GM18867 (cell line): ENCODE measurements at regions not wholly inside any gene's neighbourhood (a gene's known extent, or its start where the extent isn't known, plus 50 kb on each side); places are given as distances from the start of the nearest gene placed in this dataset.

ENCODE experiments used
- ATAC-seq: cut with Tn5 transposase; IDR thresholded peaks from one replicate; pipeline ENCODE4 v1.9.1; 2021; ENCODE audit warnings: mild to moderate bottlenecking, moderate library complexity; ENCODE audit not compliant: unreplicated experiment

- no peak for ATAC-seq
Measured at GRCh38 chr13:22698467-22698866, 482.3 kb upstream of the SGCG start.

- no peak for ATAC-seq
Measured at GRCh38 chr13:22700246-22700887, 480.4 kb upstream of the SGCG start.

DNA sequence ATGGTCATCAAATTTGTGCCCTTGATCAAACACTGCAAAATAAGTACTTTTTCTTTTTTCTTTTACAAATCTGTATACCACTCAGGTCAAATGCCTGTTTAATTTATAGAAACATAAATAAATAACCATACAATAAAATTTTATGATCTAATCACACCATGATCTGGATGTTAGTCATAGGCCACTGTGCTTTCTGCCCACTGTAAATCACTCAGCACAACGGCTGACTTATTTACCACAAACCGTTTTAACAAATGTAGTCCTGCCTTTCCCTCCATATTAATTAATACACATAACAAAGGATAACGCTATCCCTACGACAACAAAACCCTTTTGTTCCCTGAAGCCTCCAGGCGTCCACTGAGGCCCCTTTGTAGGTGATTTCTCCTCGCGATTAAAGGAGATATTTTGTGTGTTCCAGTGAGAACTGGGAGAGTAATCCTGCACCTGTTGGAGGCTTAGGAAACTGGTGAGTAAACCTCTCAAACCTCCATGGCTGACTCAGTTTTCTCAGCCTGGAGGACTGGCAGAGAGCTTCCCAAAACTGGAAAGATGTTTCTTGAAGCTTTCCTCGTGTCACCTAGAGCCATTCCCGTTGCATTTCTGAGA, 477.1 kb upstream of the SGCG start:
- no peak for ATAC-seq

GRCh38 chr13:22707946-22708345, 472.8 kb upstream of the SGCG start:
- no peak for ATAC-seq

- ATAC-seq: no peak
Measured at GRCh38 chr13:22717036-22717435, 463.7 kb upstream of the SGCG start.

DNA sequence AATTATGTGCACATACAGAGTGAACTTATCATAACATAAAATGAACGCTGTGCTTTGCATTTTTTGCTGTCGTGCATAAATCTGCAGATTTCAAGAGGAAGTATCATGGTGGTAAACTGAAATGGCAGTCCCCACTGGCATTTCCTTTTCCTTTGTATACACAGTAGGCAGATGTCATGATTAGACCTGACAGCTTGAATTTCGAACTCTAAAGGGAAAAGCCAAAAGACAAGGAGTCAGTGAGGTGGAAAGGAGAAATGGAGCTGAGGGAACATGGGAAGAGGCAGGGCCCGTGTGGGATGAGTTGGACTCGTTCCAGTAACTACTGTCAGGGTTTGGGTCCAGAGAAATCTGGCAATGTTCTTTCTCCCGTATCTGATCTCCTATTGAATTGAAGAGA, 454.1 kb upstream of the SGCG start:
- ATAC-seq: no peak

DNA sequence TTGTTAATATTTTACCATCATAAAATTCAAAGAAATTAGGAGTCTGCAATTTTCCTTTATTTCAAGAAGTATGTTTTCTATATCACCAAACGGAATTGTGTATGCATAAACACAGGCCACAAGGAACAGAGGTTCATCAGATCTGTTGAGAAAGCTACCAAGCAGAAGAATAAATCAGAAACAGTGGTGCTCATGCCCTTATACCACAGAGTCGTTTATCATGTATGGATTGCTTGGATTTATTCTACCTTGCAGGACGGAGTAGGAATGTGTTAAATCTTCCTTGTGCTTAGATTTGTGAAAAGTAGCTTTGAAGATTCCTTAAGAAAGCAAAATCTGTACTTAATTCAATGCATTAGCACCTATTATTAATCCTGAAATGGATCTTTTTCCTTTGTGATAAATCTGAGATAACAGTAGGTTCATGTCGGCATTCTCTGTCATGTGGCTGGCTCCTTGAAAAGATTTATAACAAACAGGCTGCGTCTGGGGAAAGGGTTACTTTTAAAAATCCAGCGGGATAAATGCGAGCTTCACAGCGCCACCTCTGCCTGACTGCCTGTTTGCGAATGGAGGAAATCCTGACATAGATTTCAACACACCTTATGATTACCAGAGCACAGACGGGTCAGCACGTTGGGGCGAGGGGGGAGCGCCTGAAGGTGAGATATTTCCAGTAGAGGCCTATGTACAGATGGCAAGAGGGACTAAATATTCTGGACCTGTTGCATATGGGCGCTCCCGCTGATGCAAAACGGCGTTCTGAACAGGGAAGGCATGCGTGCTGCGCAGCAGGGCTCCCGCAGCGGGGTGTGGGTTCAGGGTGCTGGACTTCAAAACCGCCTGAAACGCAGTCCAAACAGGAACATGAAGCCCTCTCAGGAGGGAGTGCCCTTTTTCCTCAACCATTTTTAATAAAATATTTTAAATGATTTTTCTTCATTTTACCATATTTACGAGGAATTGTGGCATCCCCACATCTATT, 445.5 kb upstream of the SGCG start:
- ATAC-seq: no peak

DNA sequence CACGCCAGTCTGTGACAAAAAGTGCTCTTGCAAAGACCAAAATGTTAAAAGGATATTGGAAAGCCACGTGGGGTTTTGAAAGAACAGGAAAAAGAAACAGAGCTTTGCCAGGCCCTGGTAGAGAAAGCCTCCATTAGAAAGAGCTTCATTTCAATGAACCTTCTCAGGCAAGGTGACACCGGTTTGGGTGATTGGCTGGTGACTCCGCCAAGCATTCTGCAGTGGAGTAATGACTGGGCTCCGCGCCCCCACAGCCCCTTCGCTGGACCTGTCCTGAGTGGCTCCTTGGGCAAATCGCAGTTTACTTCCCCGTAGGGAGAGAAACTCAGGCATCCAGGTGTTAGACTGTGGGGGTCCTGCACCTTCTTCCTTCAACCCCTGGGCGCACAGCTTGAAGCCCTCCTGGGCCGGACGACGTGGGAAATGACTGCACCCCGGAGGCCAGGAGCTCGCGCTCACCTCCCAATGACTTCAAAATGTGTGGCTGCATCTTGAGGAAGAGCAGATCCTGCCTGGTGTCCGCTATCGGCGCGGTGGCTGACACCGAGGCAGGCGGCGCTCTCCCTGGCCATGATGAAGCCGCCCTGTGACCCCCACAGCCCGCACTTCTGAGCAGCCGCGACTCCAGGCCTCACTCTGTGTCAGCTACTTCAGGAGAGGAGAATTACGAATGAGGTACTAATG, 444.6 kb upstream of the SGCG start:
- no peak for ATAC-seq

GRCh38 chr13:22736768-22737092, 444.0 kb upstream of the SGCG start:
- no peak for ATAC-seq

DNA sequence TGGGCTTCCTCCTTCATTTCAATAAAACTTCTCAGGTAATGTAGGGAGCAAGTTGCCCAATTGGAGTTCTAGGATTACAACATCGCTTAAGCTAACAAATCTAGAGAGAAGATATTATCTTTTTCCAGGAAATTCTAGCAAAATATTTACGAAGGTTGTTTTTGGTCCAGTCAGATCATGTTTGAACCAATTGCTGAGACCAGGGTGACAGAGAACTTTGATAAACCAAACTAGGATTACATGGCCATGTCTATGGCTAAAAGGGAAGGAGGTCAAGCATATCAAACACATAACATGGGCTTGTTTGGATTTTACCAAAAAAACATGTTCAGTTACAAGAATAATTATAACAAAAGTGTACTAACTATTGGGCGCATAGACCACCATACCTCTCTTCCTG, 442.4 kb upstream of the SGCG start:
- ATAC-seq: no peak

DNA sequence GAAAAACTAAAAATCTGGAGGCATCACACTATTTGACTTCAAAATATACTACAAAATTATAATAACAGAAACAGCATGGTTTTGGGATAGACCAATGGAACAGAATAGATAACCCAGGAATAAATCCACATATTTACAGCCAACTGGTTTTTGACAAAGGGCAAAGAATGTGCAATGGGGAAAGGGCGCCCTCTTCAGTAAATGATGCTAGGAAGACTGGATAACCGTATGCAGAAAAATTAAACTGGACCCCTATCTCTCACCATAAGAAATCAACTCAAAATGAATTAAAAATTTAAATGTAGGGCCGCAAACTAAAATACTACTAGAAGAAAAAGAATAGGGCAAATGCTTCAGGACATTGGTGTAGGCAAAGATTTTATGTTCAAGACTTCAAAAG, 440.5 kb upstream of the SGCG start:
- no peak for ATAC-seq

DNA sequence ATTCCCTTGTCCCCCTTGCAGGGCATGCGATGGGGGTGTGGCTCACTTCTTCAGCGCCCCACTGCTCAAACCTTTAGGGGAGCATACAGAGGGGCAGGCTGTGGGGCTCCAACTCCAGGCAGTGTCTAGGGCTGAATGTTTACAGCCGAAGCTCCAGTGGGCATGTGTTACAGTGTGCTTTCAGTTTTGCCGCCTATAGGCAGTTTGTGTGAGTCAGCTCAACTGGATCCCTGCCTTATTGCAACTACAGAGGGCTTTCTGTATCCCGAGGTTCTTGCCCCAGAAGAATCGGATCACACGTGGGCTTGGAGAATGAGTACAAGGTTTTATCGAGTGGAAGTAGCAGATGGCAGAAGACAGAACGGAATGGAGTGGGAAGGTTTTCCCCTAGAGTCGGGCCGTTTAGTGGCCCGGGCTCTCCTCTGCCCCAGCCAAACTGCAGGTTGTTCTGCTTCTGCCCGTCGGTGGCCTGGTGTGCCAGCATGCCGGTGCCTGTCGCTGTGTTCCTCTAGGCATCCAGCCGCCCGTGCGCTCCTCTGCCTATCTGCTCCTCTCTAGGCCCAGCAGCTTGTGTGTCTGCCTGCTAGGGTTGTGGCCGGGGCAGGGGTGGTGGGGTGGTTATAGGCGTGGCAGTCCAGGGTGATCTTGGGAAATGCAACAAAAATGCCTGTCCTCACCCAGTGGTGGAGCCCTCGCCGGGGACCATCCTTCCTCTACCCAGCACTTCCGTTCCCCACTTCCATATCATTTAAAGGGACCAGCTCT, 435.9 kb upstream of the SGCG start:
- ATAC-seq: no peak

DNA sequence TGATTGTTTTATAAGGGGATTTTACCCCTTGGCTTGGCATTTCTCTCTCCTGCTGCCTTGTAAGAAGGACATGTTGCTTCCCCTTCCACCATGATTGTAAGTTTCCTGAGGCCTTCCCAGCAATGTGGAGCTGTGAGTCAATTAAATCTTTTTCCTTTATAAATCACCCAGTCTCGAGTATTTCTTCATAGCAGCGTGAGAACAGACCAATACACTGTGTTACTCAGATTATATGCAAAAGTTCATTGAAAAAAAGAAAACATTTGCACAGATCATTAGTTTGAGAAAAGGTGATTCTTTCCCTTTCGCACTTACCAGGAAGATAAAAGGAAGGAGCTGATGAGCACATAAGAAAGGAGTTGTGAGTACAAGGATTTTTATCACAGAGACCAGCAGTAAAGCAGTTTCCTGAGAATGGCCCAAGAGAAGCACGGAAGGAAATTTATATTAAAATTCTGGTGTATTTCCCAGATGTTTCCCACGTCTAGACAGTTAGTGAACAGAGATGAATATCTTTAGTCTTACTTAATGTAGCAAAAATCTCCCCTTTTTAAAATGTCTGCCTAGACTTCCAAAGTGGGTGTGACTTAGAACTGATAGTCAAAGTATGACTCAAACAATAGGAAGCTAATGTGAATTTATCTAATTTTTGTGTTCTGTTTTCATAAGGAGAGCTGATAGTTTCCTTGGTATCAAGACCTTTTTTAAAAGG, 431.8 kb upstream of the SGCG start:
- no peak for ATAC-seq

DNA sequence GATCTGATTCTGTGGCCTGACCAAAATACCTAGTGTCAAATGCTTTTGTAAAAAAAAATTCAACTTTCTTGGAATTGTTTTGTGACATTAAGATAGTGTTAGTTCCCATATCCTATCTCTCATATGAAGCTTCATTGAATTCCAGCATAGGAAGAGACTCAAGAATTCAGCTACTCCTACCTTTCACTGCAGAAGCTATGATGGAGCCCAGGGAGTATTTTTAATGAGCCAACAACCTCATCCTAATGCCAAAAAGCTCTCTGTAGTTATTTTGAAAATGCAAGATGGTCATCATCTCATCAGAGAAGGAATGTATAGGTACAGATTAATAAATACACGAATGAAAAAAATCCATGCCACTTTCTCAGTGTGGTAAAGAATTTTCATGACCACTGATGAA, 431.2 kb upstream of the SGCG start:
- no peak for ATAC-seq

DNA sequence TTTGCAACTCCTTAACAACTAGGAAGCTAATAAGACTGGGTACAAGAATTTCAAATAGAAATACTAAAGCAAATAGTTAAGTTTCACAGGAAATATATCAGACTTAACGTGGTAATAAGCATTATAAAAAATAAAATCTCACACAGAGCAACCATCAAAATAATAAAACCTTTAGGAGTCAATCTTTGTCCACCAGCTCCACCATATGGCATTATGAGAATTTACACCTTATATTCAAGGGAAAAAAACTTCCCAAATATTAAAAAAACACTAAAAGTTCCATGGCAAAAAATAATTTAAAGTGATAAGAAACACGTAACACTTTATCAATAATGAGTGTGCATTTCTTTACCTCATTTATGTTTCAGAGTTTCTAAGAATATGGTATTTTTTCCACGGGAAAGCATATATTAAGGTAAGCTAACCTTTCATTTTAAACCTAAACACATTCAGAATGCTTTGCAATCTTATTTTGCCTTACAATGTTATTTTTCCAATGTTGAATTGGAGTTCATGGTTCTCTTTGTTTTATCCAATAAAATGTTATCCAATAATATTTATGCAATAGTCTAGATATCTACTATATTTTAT, 423.2 kb upstream of the SGCG start:
- ATAC-seq: no peak

DNA sequence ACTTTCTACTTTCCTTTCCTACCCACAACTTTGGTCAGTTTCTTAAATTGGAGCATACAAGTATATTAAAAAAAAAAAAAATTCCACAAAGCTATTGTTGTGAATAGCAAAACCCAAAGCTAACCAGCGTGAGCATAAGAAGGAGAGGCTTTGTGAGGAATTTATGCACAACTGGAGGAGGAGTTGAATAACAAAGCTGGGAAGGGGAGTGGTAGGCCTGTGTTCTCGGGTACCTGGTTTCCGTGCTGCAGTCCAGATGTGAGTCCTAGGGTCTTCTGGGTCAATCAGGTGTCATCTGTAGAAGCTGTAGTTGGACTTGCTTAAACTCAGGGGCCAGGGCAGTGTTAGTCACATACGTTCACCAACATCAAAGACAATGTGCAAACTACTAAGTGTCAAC, 422.5 kb upstream of the SGCG start:
- no peak for ATAC-seq

GRCh38 chr13:22761709-22762108, 419.1 kb upstream of the SGCG start:
- ATAC-seq: no peak

DNA sequence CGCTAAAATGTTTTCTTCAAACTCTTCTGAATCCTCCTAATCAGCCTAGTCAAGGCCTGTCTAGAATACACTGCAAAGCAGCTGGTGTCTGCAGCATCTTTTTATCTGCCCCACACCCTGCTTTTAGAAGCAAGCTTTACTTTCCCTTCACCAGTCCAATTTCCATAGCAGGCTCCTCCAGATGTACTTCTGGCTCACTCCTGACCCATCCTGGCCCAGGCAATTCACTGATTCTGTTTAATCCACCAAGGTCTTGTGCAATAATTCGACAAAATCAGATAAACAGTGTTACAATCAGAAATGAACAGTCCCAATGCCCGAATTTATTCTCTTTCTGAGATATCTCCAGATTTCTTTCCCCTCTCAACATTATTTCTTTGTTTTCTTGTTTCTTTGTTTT, 415.2 kb upstream of the SGCG start:
- no peak for ATAC-seq

- ATAC-seq: no peak
Measured at GRCh38 chr13:22770891-22771290, 409.9 kb upstream of the SGCG start.

GRCh38 chr13:22773465-22773864, 407.3 kb upstream of the SGCG start:
- ATAC-seq: no peak
